ENCODE measurements at regions not wholly inside any gene's neighbourhood (a gene's known extent, or its start where the extent isn't known, plus 50 kb on each side); places are given as distances from the start of the nearest gene placed in this dataset.

DNA sequence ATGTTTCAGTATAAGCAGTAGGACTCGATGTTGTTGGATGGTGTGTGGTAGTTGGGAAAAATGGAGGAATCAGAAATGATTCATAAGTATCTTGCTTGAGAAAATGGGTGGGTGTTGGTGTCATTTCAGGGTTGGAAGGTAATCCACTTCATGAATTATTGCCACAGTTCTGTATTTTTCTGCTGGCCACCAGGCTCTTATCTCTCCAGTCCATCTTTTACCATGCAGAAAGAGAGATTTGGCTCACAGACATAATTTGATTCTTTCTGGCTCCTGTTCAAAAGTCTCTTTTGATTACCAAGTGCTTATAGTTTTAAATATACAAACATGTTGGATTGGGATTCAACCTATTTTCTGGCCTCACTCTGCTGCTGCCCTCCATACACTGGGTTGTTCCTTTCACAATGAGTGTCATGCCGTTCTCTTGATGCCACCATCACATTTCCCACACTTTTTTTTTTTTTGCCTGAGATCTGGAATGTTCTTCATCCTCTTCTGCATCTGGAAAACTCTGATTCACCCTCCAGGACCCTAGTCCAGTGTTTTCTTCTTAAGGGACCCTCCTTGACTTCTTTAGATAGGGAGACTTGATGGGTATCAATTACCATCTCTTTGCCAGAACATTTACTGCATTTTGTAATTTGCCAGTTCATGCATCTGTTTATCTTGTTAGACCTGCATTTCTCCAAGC lies 69.4 kb upstream of the GAP43 start:
- TF ChIP-seq GATA3 (IDR thresholded peaks at IDR 0.05; ENCODE audit: low read depth, low read length) (peak; percentile 94), GATA2 (IDR thresholded peaks at IDR 0.05; ENCODE audit: low read depth, low read length) (peak; percentile 97)

Data from SH-SY5Y (cell line).